IMR-90 (cell line): ENCODE measurements at regions not wholly inside any gene's neighbourhood (a gene's known extent, or its start where the extent isn't known, plus 50 kb on each side); places are given as distances from the start of the nearest gene placed in this dataset.

Source experiments
- ATAC-seq: fragments of 200-7000 bp; cut with Tn5 transposase; 2 replicates; pipeline ENCODE4 v1.9.1; 2020; ENCODE audit warnings: low read depth, mild to moderate bottlenecking, moderate library complexity
- BruUV-seq: library from RNA; stranded (reverse); fragments of 400-500 nt; replicated peaks from 2 replicates; lab custom pipeline; 2021; lab: Mats Ljungman, UMichigan
- CTCF ChIA-PET: fragments of 300-600 bp; formaldehyde crosslinking; extraction: SDS; loops from one replicate; lab custom pipeline; 2021; ENCODE audit warnings: antibody characterized with exemption; lab: Yijun Ruan, JAX
- POLR2A ChIA-PET: fragments of 300-600 bp; sonication (Branson Sonifier 250); formaldehyde crosslinking; loops from one replicate; lab custom pipeline; 2022; ENCODE audit warnings: antibody characterized with exemption; ENCODE audit not compliant: unreplicated experiment; lab: Charles Lee
- DNase-seq: peaks from one replicate; pipeline ENCODE4 v3.0.0; 2013
- H2AFZ ChIP-seq: replicated peaks from 2 replicates; pipeline ENCODE3; 2013; ENCODE audit warnings: low read length, mild to moderate bottlenecking; ENCODE audit not compliant: poor library complexity
- H2AK5ac ChIP-seq: 2 replicates; pipeline ENCODE4 v1.6.1; 2013; ENCODE audit warnings: low read depth, low read length, inconsistent platforms
- H2AK9ac ChIP-seq: replicated peaks from 2 replicates; pipeline ENCODE3; 2013; ENCODE audit warnings: mild to moderate bottlenecking, low read depth, low read length, moderate library complexity; ENCODE audit not compliant: poor library complexity
- H2BK120ac ChIP-seq: 2 replicates; pipeline ENCODE4 v1.6.1; 2013; ENCODE audit warnings: low read depth, low read length, inconsistent platforms
- H2BK15ac ChIP-seq: 3 replicates; pipeline ENCODE4 v1.6.1; 2013; ENCODE audit warnings: low read depth, low read length, inconsistent platforms
- H2BK20ac ChIP-seq: 2 replicates; pipeline ENCODE4 v1.6.1; 2013; ENCODE audit warnings: low read depth, mild to moderate bottlenecking, inconsistent platforms, low read length, moderate library complexity
- H2BK5ac ChIP-seq: 2 replicates; pipeline ENCODE4 v1.6.1; 2013; ENCODE audit warnings: mild to moderate bottlenecking, low read depth, low read length, inconsistent platforms; ENCODE audit not compliant: poor library complexity, severe bottlenecking
- H3K14ac ChIP-seq: replicated peaks from 2 replicates; pipeline ENCODE4 v1.6.1; 2013; ENCODE audit warnings: low read depth, low read length, inconsistent platforms
- H3K18ac ChIP-seq: 2 replicates; pipeline ENCODE4 v1.6.1; 2013; ENCODE audit warnings: low read depth, low read length, control low read depth
- H3K23ac ChIP-seq: 2 replicates; pipeline ENCODE4 v1.6.1; 2013; ENCODE audit warnings: low read depth, low read length, inconsistent platforms
- H3K27ac ChIP-seq: 2 replicates; pipeline ENCODE4 v1.5.1; 2013; ENCODE audit warnings: mild to moderate bottlenecking, control low read depth, low read length; ENCODE audit not compliant: insufficient read depth
- H3K27me3 ChIP-seq: 2 replicates; pipeline ENCODE4 v1.6.1; 2013; ENCODE audit warnings: low read length; ENCODE audit not compliant: control insufficient read depth, insufficient read depth
- H3K36me3 ChIP-seq: 2 replicates; pipeline ENCODE4 v1.6.1; 2013; ENCODE audit warnings: low read length, mixed read lengths; ENCODE audit not compliant: control insufficient read depth, insufficient read depth
- H3K4ac ChIP-seq: 2 replicates; pipeline ENCODE4 v1.6.1; 2013; ENCODE audit warnings: low read depth, low read length, inconsistent platforms
- H3K4me1 ChIP-seq: 2 replicates; pipeline ENCODE4 v1.6.1; 2013; ENCODE audit warnings: low read length, mixed read lengths; ENCODE audit not compliant: control insufficient read depth, insufficient read depth
- H3K4me2 ChIP-seq: 2 replicates; pipeline ENCODE4 v1.6.1; 2013; ENCODE audit warnings: low read depth, mild to moderate bottlenecking, control low read depth, low read length, moderate library complexity
- H3K4me3 ChIP-seq: 2 replicates; pipeline ENCODE4 v1.5.1; 2013; ENCODE audit warnings: low read depth, mild to moderate bottlenecking, control low read depth, low read length, moderate library complexity; ENCODE audit not compliant: insufficient read depth
- H3K56ac ChIP-seq: 2 replicates; pipeline ENCODE4 v1.6.1; 2013; ENCODE audit warnings: low read length, inconsistent platforms; ENCODE audit not compliant: insufficient read depth; ENCODE audit errors: extremely low read depth
- H3K79me1 ChIP-seq, 2 experiments: 2 replicates each; pipeline ENCODE4 v1.6.1; 2013; ENCODE audit warnings: low read length in 2 of 2, inconsistent platforms in 1 of 2, low read depth in 1 of 2
- H3K9ac ChIP-seq: 2 replicates; pipeline ENCODE4 v1.6.1; 2013; ENCODE audit warnings: low read depth, low read length, control low read depth
- H3K9me1 ChIP-seq: 2 replicates; pipeline ENCODE4 v1.6.1; 2013; ENCODE audit warnings: low read length, inconsistent platforms; ENCODE audit not compliant: insufficient read depth
- H3K9me3 ChIP-seq: 2 replicates; pipeline ENCODE4 v1.6.1; 2013; ENCODE audit warnings: low read length; ENCODE audit not compliant: control insufficient read depth, insufficient read depth
- H4K20me1 ChIP-seq: 2 replicates; pipeline ENCODE4 v1.6.1; 2013; ENCODE audit warnings: low read length, inconsistent platforms; ENCODE audit not compliant: insufficient read depth
- H4K5ac ChIP-seq: 2 replicates; pipeline ENCODE4 v1.6.1; 2013; ENCODE audit warnings: mild to moderate bottlenecking, low read depth, low read length, control low read depth
- H4K8ac ChIP-seq, 2 experiments: 2 replicates each; pipeline ENCODE4 v1.6.1; 2013; ENCODE audit warnings: low read depth in 2 of 2, low read length in 2 of 2, control low read depth in 1 of 2, inconsistent platforms in 1 of 2
- H4K91ac ChIP-seq: 2 replicates; pipeline ENCODE4 v1.6.1; 2013; ENCODE audit warnings: low read depth, low read length, inconsistent platforms; ENCODE audit not compliant: insufficient read depth
- CEBPB ChIP-seq: IDR thresholded peaks from 2 replicates; pipeline ENCODE4 v1.6.1; 2012; ENCODE audit warnings: low read depth, low read length, improper control_type of control experiment
- CHD1 ChIP-seq: IDR thresholded peaks from 2 replicates; pipeline ENCODE4 v1.6.1; 2012; ENCODE audit warnings: low read depth, low read length, improper control_type of control experiment
- WGBS, 2 experiments: methylation state at CpG; one replicate each; pipeline versions ENCODE4 v1.1.5 to v1.1.7; 2013; ENCODE audit warnings: missing lambda C conversion rate in 2 of 2; ENCODE audit not compliant: insufficient read length in 1 of 2; ENCODE audit errors: extremely low coverage in 2 of 2; 5-methylcytosine and 5-hydroxymethylcytosine counted together
- dilution Hi-C: fragments of 300-500 bp; cut with HindIII; formaldehyde crosslinking; loops from one replicate; pipeline ENCODE4 v1.14.3; 2018; ENCODE audit warnings: low sequenced_read_pairs; ENCODE audit not compliant: unreplicated experiment
- in situ Hi-C: fragments of 300-500 bp; cut with MboI; formaldehyde crosslinking; loops from 3 replicates; pipeline ENCODE4 v1.14.3; 2019; ENCODE audit warnings: low sequenced_read_pairs, inconsistent platforms, mixed read lengths
- intact Hi-C: fragments of 100-400 bp; cut with micrococcal nuclease; formaldehyde crosslinking; loops from 2 replicates; pipeline ENCODE4 v1.10.0; 2022

GRCh38 chr2:194483041-194483440 is 1174.0 kb upstream of the SLC39A10 start:
- H3K4me1 ChIP-seq = no peaks in the 10 kb centered on the region
- H4K20me1 ChIP-seq = no peaks in the 10 kb centered on the region
- H2AK9ac ChIP-seq = no peak overlapping the region
- no peaks in the 10 kb centered on the region for H3K9me1 ChIP-seq
- no peaks in the 10 kb centered on the region for H3K36me3 ChIP-seq
- H3K27me3 ChIP-seq = no peaks in the 10 kb centered on the region
- no peak overlapping the region for H3K18ac ChIP-seq
- H2AFZ ChIP-seq = no peak overlapping the region
- ATAC-seq (no peak), DNase-seq (no peak)
- H4K91ac ChIP-seq = no peak overlapping the region
- H3K27ac ChIP-seq = no peak overlapping the region
- no peak overlapping the region for H3K14ac ChIP-seq
- H3K56ac ChIP-seq = no peak overlapping the region
- no peak overlapping the region for H3K4me3 ChIP-seq
- no peak overlapping the region for H3K4ac ChIP-seq
- H2AK5ac ChIP-seq = no peak overlapping the region
- no peak overlapping the region for H3K4me2 ChIP-seq
- no peak overlapping the region for H3K23ac ChIP-seq
- CTCF ChIA-PET = no interaction called here
- in situ Hi-C loops = no loop called here
- no peak overlapping the region for H2BK120ac ChIP-seq
- no CpG with 5 or more reads among the region's 1 CpG for WGBS, 2 experiments
- POLR2A ChIA-PET = no interaction called here
- H3K9me3 ChIP-seq = no peaks in the 10 kb centered on the region
- no peak overlapping the region for H2BK20ac ChIP-seq
- H4K8ac ChIP-seq = no peak overlapping the region
- no TSS peak for BruUV-seq
- no peak overlapping the region for H4K5ac ChIP-seq
- H2BK15ac ChIP-seq = no peak overlapping the region
- dilution Hi-C loops = no loop called here
- no peak overlapping the region for H2BK5ac ChIP-seq
- peak; percentile 80 for TF ChIP-seq CEBPB
- TF ChIP-seq CHD1 = no peak
- no peak overlapping the region for H3K9ac ChIP-seq
- intact Hi-C loops = no loop called here
- H3K79me1 ChIP-seq = no peaks in the 10 kb centered on the region
